SKM-1 treated with dmso at 0.1 percent for 144 hours (cell line): ENCODE measurements at regions not wholly inside any gene's neighbourhood (a gene's known extent, or its start where the extent isn't known, plus 50 kb on each side); places are given as distances from the start of the nearest gene placed in this dataset.
A peak's percentile ranks its signal among the peaks of the same experiment; 100 is the strongest.
"Not testable (repeated sequence)": the region's sequence is repeated elsewhere in the genome, so short reads cannot be mapped to it uniquely, and the experiment has no call there.

Experiments
- DNase-seq: peaks from one replicate; lab custom pipeline; 2025; ENCODE audit not compliant: unreplicated experiment; lab: John Stamatoyannopoulos, UW

GRCh38 chr16:29136046-29136696, 151.3 kb downstream of the LAT start:
- DNase-seq, result not testable (repeated sequence)

GRCh38 chr16:29135098-29135497, 150.2 kb downstream of the LAT start:
- DNase-seq, result not testable (repeated sequence)

GRCh38 chr16:29133681-29134430, 149.0 kb downstream of the LAT start:
- DNase-seq, result not testable (repeated sequence)

GRCh38 chr16:29132869-29133268, 148.0 kb downstream of the LAT start:
- DNase-seq, result not testable (repeated sequence)

- DNase-seq, result not testable (repeated sequence)
Measured at GRCh38 chr16:29132444-29132843, 147.6 kb downstream of the LAT start.

GRCh38 chr16:29130901-29131851, 146.3 kb downstream of the LAT start:
- not testable (repeated sequence) for DNase-seq

GRCh38 chr16:29130131-29130711, 145.4 kb downstream of the LAT start:
- DNase-seq, result not testable (repeated sequence)

GRCh38 chr16:29129458-29130038, 144.7 kb downstream of the LAT start:
- not testable (repeated sequence) for DNase-seq

- DNase-seq, result not testable (repeated sequence)
Measured at GRCh38 chr16:29128732-29129457, 144.0 kb downstream of the LAT start.

- DNase-seq, result not testable (repeated sequence)
Measured at GRCh38 chr16:29127806-29128420, 143.1 kb downstream of the LAT start.

GRCh38 chr16:29126616-29127015, 141.8 kb downstream of the LAT start:
- no peak for DNase-seq

GRCh38 chr16:29126057-29126494, 141.2 kb downstream of the LAT start:
- DNase-seq, result peak; percentile 29

- no peak for DNase-seq
Measured at GRCh38 chr16:29124828-29125227, 140.0 kb downstream of the LAT start.

- not testable (repeated sequence) for DNase-seq
Measured at GRCh38 chr16:29124162-29124561, 139.3 kb downstream of the LAT start.

- DNase-seq, result not testable (repeated sequence)
Measured at GRCh38 chr16:29120680-29121079, 135.8 kb downstream of the LAT start.

GRCh38 chr16:29118301-29118957, 133.6 kb downstream of the LAT start:
- not testable (repeated sequence) for DNase-seq

GRCh38 chr16:29117631-29118030, 132.8 kb downstream of the LAT start:
- DNase-seq, result no peak

- no peak for DNase-seq
Measured at GRCh38 chr16:29116980-29117379, 132.1 kb downstream of the LAT start.

GRCh38 chr16:29116207-29116606, 131.4 kb downstream of the LAT start:
- DNase-seq, result not testable (repeated sequence)
